ENCODE measurements at regions not wholly inside any gene's neighbourhood (a gene's known extent, or its start where the extent isn't known, plus 50 kb on each side); places are given as distances from the start of the nearest gene placed in this dataset. TPM values are rescaled to one million over a fixed set of nuclear protein-coding genes. Genes with fewer than 3 reads are reported as not detected.

Small RNAs in the stretch of these regions (small RNA-seq; reads per million reads assigned to genes)
- gene AC011712.1 (ENCODE audit: low replicate concordance) (not detected), gene MIR4318 (ENCODE audit: low replicate concordance) (not detected), gene MIR5583-1 (ENCODE audit: low replicate concordance) (not detected), gene RN7SKP182 (ENCODE audit: low replicate concordance) (not detected), gene RNU6-1242P (ENCODE audit: low replicate concordance) (not detected), gene RNU6-706P (ENCODE audit: low replicate concordance) (not detected)
